HepG2 (cell line): ENCODE measurements at regions not wholly inside any gene's neighbourhood (a gene's known extent, or its start where the extent isn't known, plus 50 kb on each side); places are given as distances from the start of the nearest gene placed in this dataset.

ENCODE experiments used
- AKNA ChIP-seq: sonication (generic); formaldehyde crosslinking; IDR thresholded peaks from 2 replicates; pipeline ENCODE4 v1.4.0; 2020; ENCODE audit warnings: missing genetic modification reagents, borderline replicate concordance
- HNRNPLL ChIP-seq: fragments of 200-400 bp; formaldehyde crosslinking; IDR thresholded peaks from 2 replicates; pipeline ENCODE4 v1.6.1; 2017; ENCODE audit warnings: mild to moderate bottlenecking, low read depth, low read length; ENCODE audit not compliant: poor library complexity, severe bottlenecking
- NCOR1 ChIP-seq: fragments of 200-600 bp; sonication (generic); IDR thresholded peaks from 2 replicates; pipeline ENCODE4 v1.7.0; 2017; ENCODE audit warnings: antibody characterized with exemption, low read length, borderline replicate concordance
- NFE2 ChIP-seq: sonication (generic); formaldehyde crosslinking; IDR thresholded peaks from 2 replicates; pipeline ENCODE4 v1.4.0; 2020; ENCODE audit warnings: missing genetic modification reagents
- NFRKB ChIP-seq: fragments of 450-650 bp; IDR thresholded peaks from 2 replicates; pipeline ENCODE4 v1.6.1; 2017
- NPAS2 ChIP-seq: sonication (generic); formaldehyde crosslinking; IDR thresholded peaks from 2 replicates; pipeline ENCODE4 v1.8.0; 2022; ENCODE audit warnings: mild to moderate bottlenecking, missing genetic modification reagents, borderline replicate concordance
- SAP130 ChIP-seq: IDR thresholded peaks from 2 replicates; pipeline ENCODE4 v1.6.1; 2016; ENCODE audit warnings: low read depth
- YEATS4 ChIP-seq: sonication (generic); formaldehyde crosslinking; IDR thresholded peaks from 2 replicates; pipeline ENCODE4 v1.4.0; 2020; ENCODE audit warnings: missing genetic modification reagents, borderline replicate concordance
- ZFP37 ChIP-seq: sonication (generic); formaldehyde crosslinking; IDR thresholded peaks from 2 replicates; pipeline ENCODE4 v1.4.0; 2020; ENCODE audit warnings: missing genetic modification reagents, borderline replicate concordance
- ZNF619 ChIP-seq: sonication (generic); formaldehyde crosslinking; IDR thresholded peaks from 2 replicates; pipeline ENCODE4 v1.4.0; 2020; ENCODE audit warnings: mild to moderate bottlenecking, missing genetic modification reagents
- ZNF709 ChIP-seq: sonication (generic); formaldehyde crosslinking; IDR thresholded peaks from 2 replicates; pipeline ENCODE4 v1.5.0; 2020; ENCODE audit warnings: mild to moderate bottlenecking, missing genetic modification reagents
- ZNF713 ChIP-seq: sonication (generic); formaldehyde crosslinking; IDR thresholded peaks from 2 replicates; pipeline ENCODE4 v1.4.0; 2020; ENCODE audit warnings: mild to moderate bottlenecking, missing genetic modification reagents
- ZNF781 ChIP-seq: sonication (generic); formaldehyde crosslinking; IDR thresholded peaks from 2 replicates; pipeline ENCODE4 v1.5.1; 2020; ENCODE audit warnings: borderline replicate concordance, mild to moderate bottlenecking, missing genetic modification reagents; ENCODE audit errors: not compliant biosample characterization
- TF ChIP-seq, protein P1 (sequence below): sonication (generic); formaldehyde crosslinking; IDR thresholded peaks from 2 replicates; pipeline ENCODE4 v1.4.0; 2020; ENCODE audit warnings: missing genetic modification reagents

- TF ChIP-seq ZNF619 (CRISPR knock-in tag), result no peak
- TF ChIP-seq NFRKB, result no peak
- TF ChIP-seq, protein P1, sequence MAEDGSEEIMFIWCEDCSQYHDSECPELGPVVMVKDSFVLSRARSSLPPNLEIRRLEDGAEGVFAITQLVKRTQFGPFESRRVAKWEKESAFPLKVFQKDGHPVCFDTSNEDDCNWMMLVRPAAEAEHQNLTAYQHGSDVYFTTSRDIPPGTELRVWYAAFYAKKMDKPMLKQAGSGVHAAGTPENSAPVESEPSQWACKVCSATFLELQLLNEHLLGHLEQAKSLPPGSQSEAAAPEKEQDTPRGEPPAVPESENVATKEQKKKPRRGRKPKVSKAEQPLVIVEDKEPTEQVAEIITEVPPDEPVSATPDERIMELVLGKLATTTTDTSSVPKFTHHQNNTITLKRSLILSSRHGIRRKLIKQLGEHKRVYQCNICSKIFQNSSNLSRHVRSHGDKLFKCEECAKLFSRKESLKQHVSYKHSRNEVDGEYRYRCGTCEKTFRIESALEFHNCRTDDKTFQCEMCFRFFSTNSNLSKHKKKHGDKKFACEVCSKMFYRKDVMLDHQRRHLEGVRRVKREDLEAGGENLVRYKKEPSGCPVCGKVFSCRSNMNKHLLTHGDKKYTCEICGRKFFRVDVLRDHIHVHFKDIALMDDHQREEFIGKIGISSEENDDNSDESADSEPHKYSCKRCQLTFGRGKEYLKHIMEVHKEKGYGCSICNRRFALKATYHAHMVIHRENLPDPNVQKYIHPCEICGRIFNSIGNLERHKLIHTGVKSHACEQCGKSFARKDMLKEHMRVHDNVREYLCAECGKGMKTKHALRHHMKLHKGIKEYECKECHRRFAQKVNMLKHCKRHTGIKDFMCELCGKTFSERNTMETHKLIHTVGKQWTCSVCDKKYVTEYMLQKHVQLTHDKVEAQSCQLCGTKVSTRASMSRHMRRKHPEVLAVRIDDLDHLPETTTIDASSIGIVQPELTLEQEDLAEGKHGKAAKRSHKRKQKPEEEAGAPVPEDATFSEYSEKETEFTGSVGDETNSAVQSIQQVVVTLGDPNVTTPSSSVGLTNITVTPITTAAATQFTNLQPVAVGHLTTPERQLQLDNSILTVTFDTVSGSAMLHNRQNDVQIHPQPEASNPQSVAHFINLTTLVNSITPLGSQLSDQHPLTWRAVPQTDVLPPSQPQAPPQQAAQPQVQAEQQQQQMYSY (CRISPR knock-in tag), result no peak
- TF ChIP-seq ZNF709, result no peak
- no peak for TF ChIP-seq ZNF713 (CRISPR knock-in tag)
- no peak for TF ChIP-seq AKNA (CRISPR knock-in tag)
- no peak for TF ChIP-seq NFE2 (CRISPR knock-in tag)
- no peak for TF ChIP-seq ZFP37
- TF ChIP-seq HNRNPLL, result no peak
- no peak for TF ChIP-seq YEATS4 (CRISPR knock-in tag)
- TF ChIP-seq NCOR1, result no peak
- peak; percentile 57 for TF ChIP-seq SAP130 (CRISPR knock-in tag)
- no peak for TF ChIP-seq ZNF781 (CRISPR knock-in tag)
- no peak for TF ChIP-seq NPAS2 (CRISPR knock-in tag)
These were observed 206.5 kb upstream of the EEA1 start (continued) for GRCh38 chr12:93135286-93136239.
